HepG2 (cell line): ENCODE measurements at regions not wholly inside any gene's neighbourhood (a gene's known extent, or its start where the extent isn't known, plus 50 kb on each side); places are given as distances from the start of the nearest gene placed in this dataset.

Experiments
- ATAC-seq: fragments of 200-7000 bp; cut with Tn5 transposase; 3 replicates; pipeline ENCODE4 v1.9.1; 2020; ENCODE audit warnings: mild to moderate bottlenecking, moderate library complexity
- BruUV-seq: library from RNA; stranded (reverse); fragments of 400-500 nt; replicated peaks from 2 replicates; lab custom pipeline; 2021; lab: Mats Ljungman, UMichigan
- CTCF ChIA-PET: fragments of 300-600 bp; formaldehyde crosslinking; extraction: SDS; loops from one replicate; lab custom pipeline; 2021; ENCODE audit warnings: low total read pairs, inconsistent platforms, low intra/inter-chr PET ratio; lab: Yijun Ruan, JAX
- POLR2A ChIA-PET: fragments of 350-600 bp; sonication (Branson Sonifier 250); formaldehyde crosslinking; loops from one replicate; lab custom pipeline; 2020; ENCODE audit warnings: antibody characterized with exemption, inconsistent platforms; lab: Yijun Ruan, JAX
- DNase-seq: peaks from one replicate; pipeline ENCODE4 v3.0.0-alpha.2; 2015; ENCODE audit warnings: low spot score
- FAIRE-seq: peaks from 3 replicates; lab custom pipeline; 2011; peaks lifted over from hg19 to GRCh38; lab: Jason Lieb, UNC
- H2AFZ ChIP-seq: one replicate; pipeline ENCODE4 v1.6.1; 2011; ENCODE audit warnings: low read length, inconsistent platforms
- H3K27ac ChIP-seq: fragments of 300-600 bp; 3 replicates; pipeline ENCODE4 v1.8.0; 2011; ENCODE audit warnings: mixed run types, mild to moderate bottlenecking, mixed read lengths, low read length, inconsistent platforms; ENCODE audit not compliant: insufficient read depth; ENCODE audit errors: extremely low read length
- H3K27me3 ChIP-seq, 2 experiments: fragments of 200-600 bp in 1 of 2; 2 replicates in 1 of 2; 3 replicates in 1 of 2; pipeline versions ENCODE4 v1.6.0 to v1.8.0; 2011; ENCODE audit warnings: low read length in 2 of 2, mild to moderate bottlenecking in 2 of 2, moderate library complexity in 2 of 2, inconsistent platforms in 1 of 2; ENCODE audit not compliant: insufficient read depth in 2 of 2, control insufficient read depth in 1 of 2
- H3K36me3 ChIP-seq, 2 experiments: fragments of 200-600 bp in 1 of 2; replicated peaks in 1 of 2; 2 replicates in 1 of 2; 3 replicates in 1 of 2; pipeline versions ENCODE4 v1.5.1 to v1.8.0; 2011; ENCODE audit warnings: low read length in 2 of 2, inconsistent platforms in 1 of 2; ENCODE audit not compliant: insufficient read depth in 2 of 2, control insufficient read depth in 1 of 2
- H3K4me1 ChIP-seq: 2 replicates; pipeline ENCODE4 v1.5.1; 2012; ENCODE audit warnings: low read length, inconsistent platforms; ENCODE audit not compliant: insufficient read depth
- H3K4me2 ChIP-seq: 2 replicates; pipeline ENCODE4 v1.6.0; 2011; ENCODE audit warnings: low read depth, low read length, inconsistent platforms
- H3K4me3 ChIP-seq, 3 experiments: fragments of 200-600 bp in 1 of 3; sonication (generic), shearing (Covaris generic) in 1 of 3; replicated peaks in 1 of 3; 2 replicates each; pipeline ENCODE4 v1.5.1; 2011 to 2016; ENCODE audit warnings: low read length in 3 of 3, inconsistent platforms in 2 of 3, low read depth in 2 of 3, mild to moderate bottlenecking in 2 of 3, control low read depth in 1 of 3, mixed read lengths in 1 of 3; ENCODE audit not compliant: insufficient read depth in 1 of 3
- H3K79me2 ChIP-seq: one replicate; pipeline ENCODE4 v1.6.1; 2011; ENCODE audit warnings: low read length, inconsistent platforms; ENCODE audit not compliant: insufficient read depth
- H3K9ac ChIP-seq: 2 replicates; pipeline ENCODE4 v1.6.0; 2011; ENCODE audit warnings: mild to moderate bottlenecking, low read depth, low read length, inconsistent platforms; ENCODE audit not compliant: insufficient read depth
- H3K9me3 ChIP-seq: 2 replicates; pipeline ENCODE4 v1.5.1; 2012; ENCODE audit warnings: mild to moderate bottlenecking, low read length
- H4K20me1 ChIP-seq: 2 replicates; pipeline ENCODE4 v1.6.0; 2011; ENCODE audit warnings: inconsistent platforms, mild to moderate bottlenecking, low read length, moderate library complexity; ENCODE audit not compliant: insufficient read depth
- CCAR2 ChIP-seq: fragments of 200-400 bp; formaldehyde crosslinking; optimal IDR thresholded peaks from 2 replicates; pipeline ENCODE3; 2018; ENCODE audit warnings: low read depth, mild to moderate bottlenecking, low read length, moderate library complexity
- CEBPG ChIP-seq: IDR thresholded peaks from 2 replicates; pipeline ENCODE4 v1.6.1; 2016
- HHEX ChIP-seq: IDR thresholded peaks from 2 replicates; pipeline ENCODE4 v1.6.1; 2016; ENCODE audit warnings: control low read depth
- HNF4G ChIP-seq, 2 experiments: sonication (generic) in 1 of 2; formaldehyde crosslinking in 1 of 2; IDR thresholded peaks; 2 replicates each; pipeline versions ENCODE4 v1.4.0 to v1.6.1; 2011 to 2020; ENCODE audit warnings: borderline replicate concordance in 2 of 2, low read depth in 2 of 2, mild to moderate bottlenecking in 2 of 2, low read length in 1 of 2, missing genetic modification reagents in 1 of 2, moderate library complexity in 1 of 2
- NR2C2 ChIP-seq: sonication (generic); formaldehyde crosslinking; IDR thresholded peaks from 2 replicates; pipeline ENCODE4 v1.4.0; 2020; ENCODE audit warnings: missing genetic modification reagents, mild to moderate bottlenecking, moderate library complexity, borderline replicate concordance
- SRSF9 ChIP-seq: fragments of 200-400 bp; formaldehyde crosslinking; IDR thresholded peaks from 2 replicates; pipeline ENCODE4 v1.6.1; 2018; ENCODE audit warnings: borderline replicate concordance, mild to moderate bottlenecking, low read depth, low read length; ENCODE audit not compliant: insufficient read depth, poor library complexity, severe bottlenecking
- ZBTB2 ChIP-seq: sonication (generic); formaldehyde crosslinking; IDR thresholded peaks from 2 replicates; pipeline ENCODE4 v1.8.0; 2022; ENCODE audit warnings: low read depth, missing genetic modification reagents
- ZGPAT ChIP-seq: IDR thresholded peaks from 2 replicates; pipeline ENCODE4 v1.6.1; 2016; ENCODE audit warnings: mild to moderate bottlenecking
- ZKSCAN5 ChIP-seq: sonication (generic); formaldehyde crosslinking; IDR thresholded peaks from 2 replicates; pipeline ENCODE4 v1.5.1; 2020; ENCODE audit warnings: mild to moderate bottlenecking, missing genetic modification reagents
- ZNF639 ChIP-seq: conservative IDR thresholded peaks from 2 replicates; pipeline ENCODE4 v1.6.1; 2018; ENCODE audit warnings: missing genetic modification reagents
- ZNF652 ChIP-seq: IDR thresholded peaks from 2 replicates; pipeline ENCODE4 v1.6.1; 2016; ENCODE audit warnings: low read depth, borderline replicate concordance
- ZNF724P ChIP-seq: sonication (generic); formaldehyde crosslinking; IDR thresholded peaks from 2 replicates; pipeline ENCODE4 v1.8.0; 2022; ENCODE audit warnings: missing genetic modification reagents, borderline replicate concordance
- WGBS: methylation state at CpG from one replicate; pipeline ENCODE4 v1.1.6; 2017; ENCODE audit warnings: low lambda C conversion rate; 5-methylcytosine and 5-hydroxymethylcytosine counted together
- in situ Hi-C: cut with HindIII; loops from 2 replicates; pipeline ENCODE4 v1.10.0; 2017; ENCODE audit warnings: low pct_unique_long_range_greater_than_20kb; ENCODE audit not compliant: extremely low pct_ligation_motif_present
- intact Hi-C: fragments of 100-400 bp; cut with micrococcal nuclease; formaldehyde crosslinking; loops from one replicate; pipeline ENCODE4 v1.10.0; 2022; ENCODE audit not compliant: unreplicated experiment
- TF ChIP-seq, protein P1 (sequence below): sonication (generic); formaldehyde crosslinking; IDR thresholded peaks from 2 replicates; pipeline ENCODE4 v1.5.0; 2020; ENCODE audit warnings: missing genetic modification reagents, mild to moderate bottlenecking, borderline replicate concordance
- TF ChIP-seq, protein P2 (sequence below): sonication (generic); formaldehyde crosslinking; IDR thresholded peaks from 2 replicates; pipeline ENCODE4 v1.5.0; 2020; ENCODE audit warnings: missing genetic modification reagents

- no peak for TF ChIP-seq ZNF639 (CRISPR knock-in tag)
- TF ChIP-seq, protein P1, sequence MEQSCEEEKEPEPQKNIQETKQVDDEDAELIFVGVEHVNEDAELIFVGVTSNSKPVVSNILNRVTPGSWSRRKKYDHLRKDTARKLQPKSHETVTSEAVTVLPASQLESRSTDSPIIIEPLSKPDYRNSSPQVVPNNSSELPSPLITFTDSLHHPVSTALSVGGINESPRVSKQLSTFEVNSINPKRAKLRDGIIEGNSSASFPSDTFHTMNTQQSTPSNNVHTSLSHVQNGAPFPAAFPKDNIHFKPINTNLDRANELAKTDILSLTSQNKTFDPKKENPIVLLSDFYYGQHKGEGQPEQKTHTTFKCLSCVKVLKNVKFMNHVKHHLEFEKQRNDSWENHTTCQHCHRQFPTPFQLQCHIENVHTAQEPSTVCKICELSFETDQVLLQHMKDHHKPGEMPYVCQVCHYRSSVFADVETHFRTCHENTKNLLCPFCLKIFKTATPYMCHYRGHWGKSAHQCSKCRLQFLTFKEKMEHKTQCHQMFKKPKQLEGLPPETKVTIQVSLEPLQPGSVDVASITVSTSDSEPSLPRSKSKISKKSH (CRISPR knock-in tag), result no peak
- no peak for TF ChIP-seq ZGPAT
Observed at GRCh38 chr2:2656115-2657011, 325.3 kb upstream of the MYT1L start (continued).

DNA sequence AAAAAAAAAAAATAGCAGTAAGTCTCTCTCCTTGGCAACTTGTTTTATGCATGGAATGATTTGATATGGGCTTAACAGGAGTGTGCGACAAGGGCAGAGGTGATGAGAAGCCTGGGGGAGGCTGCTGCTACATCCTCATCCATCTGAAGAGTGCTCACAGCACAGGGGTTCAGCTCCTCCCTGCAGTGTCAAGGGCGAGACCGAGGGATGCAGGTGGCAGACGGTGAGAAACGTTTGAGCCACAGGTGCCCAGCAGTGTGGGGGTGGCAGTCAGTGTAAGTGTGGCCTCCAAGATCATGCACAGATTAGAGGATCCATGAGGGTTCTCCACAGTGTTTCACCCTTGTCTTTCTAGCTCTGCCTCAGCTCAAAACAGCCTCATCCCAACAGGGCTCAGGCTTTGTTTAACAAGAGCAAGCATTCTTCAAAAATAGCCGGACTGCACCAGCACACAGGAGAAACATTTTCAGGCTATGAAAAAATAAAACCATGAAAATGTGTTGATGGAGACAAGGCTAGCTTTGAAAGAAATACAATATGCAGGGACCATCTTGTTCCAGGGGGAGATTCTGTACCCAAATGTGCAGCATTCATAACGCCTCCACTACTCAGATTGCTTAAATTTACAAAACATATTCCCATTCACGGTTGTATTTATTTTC lies 324.5 kb upstream of the MYT1L start:
- no peak for ATAC-seq
- H2AFZ ChIP-seq, result no peak overlapping the region
- peaks cover 6% of the 10 kb centered on the region; the same call in 1 of the 2 replicates for H3K9me3 ChIP-seq
- ChIA-PET POLR2A (no interaction called here), CTCF (no interaction called here)
- no peak overlapping the region for H3K4me2 ChIP-seq
- H3K4me1 ChIP-seq, result no peaks in the 10 kb centered on the region
- H3K9ac ChIP-seq, result no peak overlapping the region
- no peak overlapping the region for H3K4me3 ChIP-seq
- WGBS, result 15% methylated on average over 8 of the region's 8 CpGs
- no peak for FAIRE-seq
- intact Hi-C loops, result no loop called here
- peaks cover 0 to 21% of the 10 kb centered on the region in 2 experiments; a peak in 3 of 5 replicates for H3K27me3 ChIP-seq
- H3K27ac ChIP-seq, result no peak overlapping the region
- no peaks in the 10 kb centered on the region for H3K79me2 ChIP-seq
- H4K20me1 ChIP-seq, result no peaks in the 10 kb centered on the region
- no peaks in the 10 kb centered on the region for H3K36me3 ChIP-seq
- no TSS peak for BruUV-seq
- no peak for DNase-seq
- in situ Hi-C loops, result no loop called here
- TF ChIP-seq, protein P2, sequence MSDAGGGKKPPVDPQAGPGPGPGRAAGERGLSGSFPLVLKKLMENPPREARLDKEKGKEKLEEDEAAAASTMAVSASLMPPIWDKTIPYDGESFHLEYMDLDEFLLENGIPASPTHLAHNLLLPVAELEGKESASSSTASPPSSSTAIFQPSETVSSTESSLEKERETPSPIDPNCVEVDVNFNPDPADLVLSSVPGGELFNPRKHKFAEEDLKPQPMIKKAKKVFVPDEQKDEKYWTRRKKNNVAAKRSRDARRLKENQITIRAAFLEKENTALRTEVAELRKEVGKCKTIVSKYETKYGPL, result no peak
- TF ChIP-seq ZBTB2, result no peak
- no peak for TF ChIP-seq SRSF9
- no peak for TF ChIP-seq ZNF724P
- no peak for TF ChIP-seq HHEX (CRISPR knock-in tag)
- no peak for TF ChIP-seq HNF4G (IDR thresholded peaks at IDR 0.05; ENCODE audit: borderline replicate concordance, low read depth, low read length)
- no peak for TF ChIP-seq HNF4G (CRISPR knock-in tag; IDR thresholded peaks at IDR 0.05; ENCODE audit: borderline replicate concordance, low read depth)
- TF ChIP-seq CEBPG (CRISPR knock-in tag), result no peak
- no peak for TF ChIP-seq CCAR2
- no peak for TF ChIP-seq NR2C2
- TF ChIP-seq ZNF652 (CRISPR knock-in tag), result no peak
- TF ChIP-seq ZKSCAN5 (CRISPR knock-in tag), result no peak
